ENCODE measurements at regions not wholly inside any gene's neighbourhood (a gene's known extent, or its start where the extent isn't known, plus 50 kb on each side); places are given as distances from the start of the nearest gene placed in this dataset.

GRCh38 chr16:76639685-76640289, 362.6 kb downstream of the CNTNAP4 start:
- 45% methylated on average over 8 of the region's 10 CpGs for WGBS
- H3K27ac ChIP-seq (ENCODE audit: low read length, poor library complexity, severe bottlenecking) = no peak overlapping the region
- H3K18ac ChIP-seq (ENCODE audit: low read depth in 1 of 2, low read length in 2 of 2) = no peak overlapping the region
- H2BK5ac ChIP-seq (ENCODE audit: low read depth, low read length, poor library complexity, severe bottlenecking) = no peak overlapping the region
- H3K4me2 ChIP-seq (ENCODE audit: low read length, poor library complexity, severe bottlenecking) = no peak overlapping the region
- H3K23ac ChIP-seq (ENCODE audit: low read length in 2 of 2) = no peak overlapping the region
- no peak overlapping the region for H2BK120ac ChIP-seq (ENCODE audit: low read depth, low read length)
- no peak overlapping the region for H3K4ac ChIP-seq (ENCODE audit: low read depth in 1 of 2, low read length in 2 of 2)
- no peaks in the 10 kb centered on the region for H3K9me3 ChIP-seq (ENCODE audit: control insufficient read depth, low read length)
- H3K4me1 ChIP-seq (ENCODE audit: control insufficient read depth, insufficient read depth, low read depth, low read length) = no peaks in the 10 kb centered on the region
- no peak overlapping the region for H2AFZ ChIP-seq (ENCODE audit: low read depth, low read length)
- H3K36me3 ChIP-seq (ENCODE audit: control insufficient read depth in 1 of 2, insufficient read depth in 2 of 2, low read depth in 1 of 2, low read length in 2 of 2) = no peaks in the 10 kb centered on the region
- peak overlapping the region; percentile 66 for H3K9ac ChIP-seq (ENCODE audit: low read length)
- no peak overlapping the region for H2AK5ac ChIP-seq (ENCODE audit: low read length, severe bottlenecking)
- H3K14ac ChIP-seq (ENCODE audit: low read length in 2 of 2) = no peak overlapping the region
- peak overlapping the region in 1 of 2 experiments; percentile 2 for H3K4me3 ChIP-seq (ENCODE audit: insufficient read depth in 1 of 2, low read depth in 1 of 2, low read length in 2 of 2)
- DNase-seq = peak; percentile 90
- H3K79me1 ChIP-seq (replicated peaks; ENCODE audit: low read length, poor library complexity, severe bottlenecking) = no peaks in the 10 kb centered on the region
- H2BK12ac ChIP-seq (ENCODE audit: low read length in 2 of 2) = no peak overlapping the region
- no peak overlapping the region for H2BK15ac ChIP-seq (ENCODE audit: low read depth, poor library complexity, severe bottlenecking)
- no peak overlapping the region for H4K91ac ChIP-seq (ENCODE audit: low read length)
- no peaks in the 10 kb centered on the region for H3K27me3 ChIP-seq (ENCODE audit: control insufficient read depth in 1 of 2, insufficient read depth in 1 of 2, low read length in 2 of 2)
- H4K8ac ChIP-seq (ENCODE audit: low read length) = no peak overlapping the region

DNA sequence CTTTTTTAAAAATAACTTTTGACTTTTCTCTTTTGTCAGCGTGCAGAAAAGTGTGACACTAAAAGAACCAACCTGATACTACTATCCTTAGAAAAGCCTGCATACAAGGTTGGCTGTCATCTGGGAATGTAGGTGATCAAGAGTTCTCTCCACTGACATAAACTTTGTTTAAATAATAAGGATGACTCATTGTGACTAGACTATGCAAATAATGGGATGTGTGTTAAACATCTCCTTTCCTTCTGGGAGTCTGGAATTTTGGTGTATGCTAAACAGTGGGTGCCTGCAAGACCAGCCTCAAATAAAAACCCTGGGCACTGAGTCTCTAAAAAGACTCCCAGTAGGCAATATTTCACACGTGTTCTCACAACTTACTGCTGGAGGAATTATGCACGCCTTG, 373.4 kb downstream of the CNTNAP4 start:
- peak; percentile 24 for DNase-seq
- H3K9ac ChIP-seq (ENCODE audit: low read length) = no peak overlapping the region
- H2AK5ac ChIP-seq (ENCODE audit: low read length, severe bottlenecking) = no peak overlapping the region
- no peak overlapping the region for H3K4me3 ChIP-seq (ENCODE audit: insufficient read depth in 1 of 2, low read depth in 1 of 2, low read length in 2 of 2)
- no peaks in the 10 kb centered on the region for H3K27me3 ChIP-seq (ENCODE audit: control insufficient read depth in 1 of 2, insufficient read depth in 1 of 2, low read length in 2 of 2)
- H2AFZ ChIP-seq (ENCODE audit: low read depth, low read length) = no peak overlapping the region
- H2BK15ac ChIP-seq (ENCODE audit: low read depth, poor library complexity, severe bottlenecking) = no peak overlapping the region
- no peaks in the 10 kb centered on the region for H3K4me1 ChIP-seq (ENCODE audit: control insufficient read depth, insufficient read depth, low read depth, low read length)
- H3K27ac ChIP-seq (ENCODE audit: low read length, poor library complexity, severe bottlenecking) = no peak overlapping the region
- no peak overlapping the region for H3K18ac ChIP-seq (ENCODE audit: low read depth in 1 of 2, low read length in 2 of 2)
- H4K91ac ChIP-seq (ENCODE audit: low read length) = no peak overlapping the region
- H2BK5ac ChIP-seq (ENCODE audit: low read depth, low read length, poor library complexity, severe bottlenecking) = no peak overlapping the region
- H2BK12ac ChIP-seq (ENCODE audit: low read length in 2 of 2) = no peak overlapping the region
- no peaks in the 10 kb centered on the region for H3K36me3 ChIP-seq (ENCODE audit: control insufficient read depth in 1 of 2, insufficient read depth in 2 of 2, low read depth in 1 of 2, low read length in 2 of 2)
- H3K4me2 ChIP-seq (ENCODE audit: low read length, poor library complexity, severe bottlenecking) = no peak overlapping the region
- H4K8ac ChIP-seq (ENCODE audit: low read length) = no peak overlapping the region
- H3K79me1 ChIP-seq (replicated peaks; ENCODE audit: low read length, poor library complexity, severe bottlenecking) = no peaks in the 10 kb centered on the region
- H3K23ac ChIP-seq (ENCODE audit: low read length in 2 of 2) = no peak overlapping the region
- 54% methylated on average over 2 of the region's 3 CpGs for WGBS
- no peak overlapping the region for H2BK120ac ChIP-seq (ENCODE audit: low read depth, low read length)
- no peak overlapping the region for H3K4ac ChIP-seq (ENCODE audit: low read depth in 1 of 2, low read length in 2 of 2)
- no peak overlapping the region for H3K14ac ChIP-seq (ENCODE audit: low read length in 2 of 2)
- no peaks in the 10 kb centered on the region for H3K9me3 ChIP-seq (ENCODE audit: control insufficient read depth, low read length)

- Histone ChIP-seq H3K23ac (ENCODE audit: low read length in 2 of 2) (no peak overlapping the region), H3K14ac (ENCODE audit: low read length in 2 of 2) (no peak overlapping the region), H2BK15ac (ENCODE audit: low read depth, poor library complexity, severe bottlenecking) (no peak overlapping the region), H3K27ac (ENCODE audit: low read length, poor library complexity, severe bottlenecking) (no peak overlapping the region), H2AFZ (ENCODE audit: low read depth, low read length) (no peak overlapping the region), H3K4me1 (ENCODE audit: control insufficient read depth, insufficient read depth, low read depth, low read length) (no peaks in the 10 kb centered on the region), H3K9me3 (ENCODE audit: control insufficient read depth, low read length) (no peaks in the 10 kb centered on the region), H3K79me1 (replicated peaks; ENCODE audit: low read length, poor library complexity, severe bottlenecking) (no peaks in the 10 kb centered on the region), H3K36me3 (ENCODE audit: control insufficient read depth in 1 of 2, insufficient read depth in 2 of 2, low read depth in 1 of 2, low read length in 2 of 2) (no peaks in the 10 kb centered on the region), H2BK12ac (ENCODE audit: low read length in 2 of 2) (no peak overlapping the region), H3K9ac (ENCODE audit: low read length) (no peak overlapping the region), H3K18ac (ENCODE audit: low read depth in 1 of 2, low read length in 2 of 2) (no peak overlapping the region), H2AK5ac (ENCODE audit: low read length, severe bottlenecking) (no peak overlapping the region), H2BK5ac (ENCODE audit: low read depth, low read length, poor library complexity, severe bottlenecking) (no peak overlapping the region), H4K8ac (ENCODE audit: low read length) (no peak overlapping the region), H4K91ac (ENCODE audit: low read length) (no peak overlapping the region), H3K4me3 (ENCODE audit: insufficient read depth in 1 of 2, low read depth in 1 of 2, low read length in 2 of 2) (no peak overlapping the region), H2BK120ac (ENCODE audit: low read depth, low read length) (no peak overlapping the region), H3K4ac (ENCODE audit: low read depth in 1 of 2, low read length in 2 of 2) (no peak overlapping the region), H3K4me2 (ENCODE audit: low read length, poor library complexity, severe bottlenecking) (no peak overlapping the region), H3K27me3 (ENCODE audit: control insufficient read depth in 1 of 2, insufficient read depth in 1 of 2, low read length in 2 of 2) (no peaks in the 10 kb centered on the region)
- 0% methylated on average over 3 of the region's 3 CpGs for WGBS
- DNase-seq = peak; percentile 69
These were observed 376.3 kb downstream of the CNTNAP4 start for GRCh38 chr16:76653390-76654026.

- Histone ChIP-seq H3K4ac (ENCODE audit: low read depth in 1 of 2, low read length in 2 of 2) (no peak overlapping the region), H2BK12ac (ENCODE audit: low read length in 2 of 2) (no peak overlapping the region), H2AFZ (ENCODE audit: low read depth, low read length) (no peak overlapping the region), H3K9ac (ENCODE audit: low read length) (no peak overlapping the region), H2BK120ac (ENCODE audit: low read depth, low read length) (no peak overlapping the region), H2AK5ac (ENCODE audit: low read length, severe bottlenecking) (no peak overlapping the region), H3K23ac (ENCODE audit: low read length in 2 of 2) (no peak overlapping the region), H3K4me1 (ENCODE audit: control insufficient read depth, insufficient read depth, low read depth, low read length) (no peaks in the 10 kb centered on the region), H3K4me2 (ENCODE audit: low read length, poor library complexity, severe bottlenecking) (no peak overlapping the region), H3K18ac (ENCODE audit: low read depth in 1 of 2, low read length in 2 of 2) (no peak overlapping the region), H3K4me3 (ENCODE audit: insufficient read depth in 1 of 2, low read depth in 1 of 2, low read length in 2 of 2) (no peak overlapping the region), H3K27ac (ENCODE audit: low read length, poor library complexity, severe bottlenecking) (no peak overlapping the region), H4K8ac (ENCODE audit: low read length) (no peak overlapping the region), H3K14ac (ENCODE audit: low read length in 2 of 2) (no peak overlapping the region), H3K79me1 (replicated peaks; ENCODE audit: low read length, poor library complexity, severe bottlenecking) (no peaks in the 10 kb centered on the region), H2BK5ac (ENCODE audit: low read depth, low read length, poor library complexity, severe bottlenecking) (no peak overlapping the region), H2BK15ac (ENCODE audit: low read depth, poor library complexity, severe bottlenecking) (no peak overlapping the region), H4K91ac (ENCODE audit: low read length) (no peak overlapping the region), H3K9me3 (ENCODE audit: control insufficient read depth, low read length) (no peaks in the 10 kb centered on the region), H3K27me3 (ENCODE audit: control insufficient read depth in 1 of 2, insufficient read depth in 1 of 2, low read length in 2 of 2) (no peaks in the 10 kb centered on the region), H3K36me3 (ENCODE audit: control insufficient read depth in 1 of 2, insufficient read depth in 2 of 2, low read depth in 1 of 2, low read length in 2 of 2) (no peaks in the 10 kb centered on the region)
- WGBS = 64% methylated on average over 4 of the region's 4 CpGs
- DNase-seq = no peak
These were observed 377.1 kb downstream of the CNTNAP4 start for GRCh38 chr16:76654088-76654820.

Measured in mesenchymal stem cell (in vitro differentiated cells and primary cell).